HG02938 (cell line): ENCODE measurements at regions not wholly inside any gene's neighbourhood (a gene's known extent, or its start where the extent isn't known, plus 50 kb on each side); places are given as distances from the start of the nearest gene placed in this dataset.

ENCODE experiments used
- ATAC-seq: cut with Tn5 transposase; IDR thresholded peaks from one replicate; pipeline ENCODE4 v1.9.1; 2021; ENCODE audit warnings: mild to moderate bottlenecking, moderate library complexity; ENCODE audit not compliant: unreplicated experiment

GRCh38 chr12:32043928-32044549 is 62.6 kb upstream of the BICD1 start:
- ATAC-seq = no peak

GRCh38 chr12:32047357-32048212 is 59.1 kb upstream of the BICD1 start:
- ATAC-seq = no peak

GRCh38 chr12:32048791-32049190 is 57.9 kb upstream of the BICD1 start:
- no peak for ATAC-seq

- no peak for ATAC-seq
These were observed 56.7 kb upstream of the BICD1 start for GRCh38 chr12:32049956-32050355.

- ATAC-seq = no peak
These were observed 55.0 kb upstream of the BICD1 start for GRCh38 chr12:32051511-32052211.

GRCh38 chr12:32052212-32052713 is 54.4 kb upstream of the BICD1 start:
- ATAC-seq = no peak

GRCh38 chr12:32053881-32054624 is 52.6 kb upstream of the BICD1 start:
- ATAC-seq = no peak
